Hepatocyte (in vitro differentiated cells): ENCODE measurements at regions not wholly inside any gene's neighbourhood (a gene's known extent, or its start where the extent isn't known, plus 50 kb on each side); places are given as distances from the start of the nearest gene placed in this dataset.

ENCODE experiments used
- EZH2 ChIP-seq: fragments of 200-600 bp; sonication (generic); IDR thresholded peaks from 2 replicates; pipeline ENCODE4 v1.6.1; 2016; ENCODE audit warnings: antibody characterized with exemption, mild to moderate bottlenecking, borderline replicate concordance
- EZH2phosphoT487 ChIP-seq: fragments of 200-600 bp; sonication (generic); IDR thresholded peaks from one replicate; pipeline ENCODE4 v1.6.1; 2018; ENCODE audit warnings: antibody characterized with exemption, mild to moderate bottlenecking, low read depth, moderate library complexity; ENCODE audit not compliant: unreplicated experiment, severe bottlenecking
- TF ChIP-seq, protein P1 (sequence below): fragments of 200-600 bp; sonication (generic); IDR thresholded peaks from 2 replicates; pipeline ENCODE4 v1.5.1; 2016; ENCODE audit warnings: antibody characterized with exemption, mild to moderate bottlenecking; ENCODE audit not compliant: poor library complexity

DNA sequence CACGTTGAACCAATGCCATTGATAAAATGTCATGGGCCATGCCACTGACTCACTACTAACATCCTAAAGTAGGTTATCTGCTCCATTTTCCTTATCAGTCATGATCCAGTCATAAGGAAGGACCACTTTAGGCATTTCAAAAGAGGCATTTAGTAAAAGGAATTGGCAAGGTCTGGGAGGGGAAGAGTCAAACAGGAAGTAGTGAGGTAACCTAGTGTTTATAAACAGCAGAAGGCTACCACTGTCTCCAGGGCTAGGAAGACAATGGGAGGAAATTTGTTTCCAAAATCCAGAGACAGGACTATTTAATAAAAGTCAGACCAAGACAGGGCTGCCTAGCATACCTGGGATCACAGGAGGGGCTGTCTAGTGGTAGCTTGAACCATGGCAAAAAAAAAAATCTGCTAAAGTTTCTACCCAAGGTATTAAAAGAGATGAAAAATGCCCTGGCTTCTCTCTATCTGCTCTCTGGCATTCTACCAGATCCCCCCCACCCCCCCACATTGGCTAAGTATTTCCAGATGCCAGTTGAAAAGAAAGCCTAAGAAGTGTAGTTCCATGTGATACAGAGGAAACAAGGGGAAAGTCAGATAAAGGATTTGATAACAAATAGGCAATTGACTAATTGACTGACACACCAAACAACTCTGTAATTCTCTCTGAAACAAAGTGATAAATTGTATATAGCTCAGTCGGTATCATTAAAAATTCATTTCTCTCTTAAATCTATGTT lies 50.4 kb upstream of the C11orf87 start:
- TF ChIP-seq, protein P1, sequence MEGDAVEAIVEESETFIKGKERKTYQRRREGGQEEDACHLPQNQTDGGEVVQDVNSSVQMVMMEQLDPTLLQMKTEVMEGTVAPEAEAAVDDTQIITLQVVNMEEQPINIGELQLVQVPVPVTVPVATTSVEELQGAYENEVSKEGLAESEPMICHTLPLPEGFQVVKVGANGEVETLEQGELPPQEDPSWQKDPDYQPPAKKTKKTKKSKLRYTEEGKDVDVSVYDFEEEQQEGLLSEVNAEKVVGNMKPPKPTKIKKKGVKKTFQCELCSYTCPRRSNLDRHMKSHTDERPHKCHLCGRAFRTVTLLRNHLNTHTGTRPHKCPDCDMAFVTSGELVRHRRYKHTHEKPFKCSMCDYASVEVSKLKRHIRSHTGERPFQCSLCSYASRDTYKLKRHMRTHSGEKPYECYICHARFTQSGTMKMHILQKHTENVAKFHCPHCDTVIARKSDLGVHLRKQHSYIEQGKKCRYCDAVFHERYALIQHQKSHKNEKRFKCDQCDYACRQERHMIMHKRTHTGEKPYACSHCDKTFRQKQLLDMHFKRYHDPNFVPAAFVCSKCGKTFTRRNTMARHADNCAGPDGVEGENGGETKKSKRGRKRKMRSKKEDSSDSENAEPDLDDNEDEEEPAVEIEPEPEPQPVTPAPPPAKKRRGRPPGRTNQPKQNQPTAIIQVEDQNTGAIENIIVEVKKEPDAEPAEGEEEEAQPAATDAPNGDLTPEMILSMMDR = no peak
- no peak for TF ChIP-seq EZH2
- TF ChIP-seq EZH2phosphoT487 = no peak
